ENCODE measurements at regions not wholly inside any gene's neighbourhood (a gene's known extent, or its start where the extent isn't known, plus 50 kb on each side); places are given as distances from the start of the nearest gene placed in this dataset.

DNA sequence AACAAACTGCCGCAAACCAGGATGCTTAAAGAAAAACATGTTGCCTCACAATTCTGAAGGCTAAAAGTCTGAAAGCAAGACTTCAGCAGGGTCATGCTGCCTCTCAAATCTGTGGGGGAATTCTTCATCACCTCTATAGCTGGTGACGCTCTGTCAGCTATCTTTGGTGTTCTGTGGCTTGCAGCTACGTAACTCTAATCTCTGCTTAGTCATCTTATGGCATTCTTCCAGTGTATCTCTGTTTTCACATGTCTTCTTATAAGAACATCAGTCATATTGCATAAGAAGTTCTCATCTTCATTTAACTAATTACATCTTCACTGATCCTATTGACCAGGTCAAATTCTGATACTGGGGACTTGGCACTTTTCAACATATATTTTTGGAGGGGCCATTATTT is 243.0 kb downstream of the CDH10 start:
- no peaks in the 10 kb centered on the region for H3K36me3 ChIP-seq (ENCODE audit: control insufficient read depth in 3 of 3, insufficient read depth in 2 of 3, low read depth in 1 of 3, low read length in 3 of 3)
- no peaks in the 10 kb centered on the region for H3K9me3 ChIP-seq (ENCODE audit: control insufficient read depth in 2 of 2, insufficient read depth in 1 of 2, low read depth in 1 of 2, low read length in 1 of 2)
- DNase-seq (no peak), FAIRE-seq (no peak)
- no peaks in the 10 kb centered on the region for H3K27me3 ChIP-seq (ENCODE audit: control insufficient read depth in 3 of 3, insufficient read depth in 3 of 3, low read length in 3 of 3)
- no peak overlapping the region for H3K27ac ChIP-seq (ENCODE audit: low read depth in 1 of 3, low read length in 2 of 3)
- H3K4me1 ChIP-seq (ENCODE audit: control insufficient read depth in 3 of 3, insufficient read depth in 2 of 3, low read depth in 1 of 3, low read length in 2 of 3) = no peaks in the 10 kb centered on the region
- H3K4me3 ChIP-seq (ENCODE audit: low read depth in 1 of 3, low read length in 3 of 3) = no peak overlapping the region
- WGBS, 3 donors = 37 to 42% (median 37%) methylated on average over 3 of the region's 3 CpGs

DNA sequence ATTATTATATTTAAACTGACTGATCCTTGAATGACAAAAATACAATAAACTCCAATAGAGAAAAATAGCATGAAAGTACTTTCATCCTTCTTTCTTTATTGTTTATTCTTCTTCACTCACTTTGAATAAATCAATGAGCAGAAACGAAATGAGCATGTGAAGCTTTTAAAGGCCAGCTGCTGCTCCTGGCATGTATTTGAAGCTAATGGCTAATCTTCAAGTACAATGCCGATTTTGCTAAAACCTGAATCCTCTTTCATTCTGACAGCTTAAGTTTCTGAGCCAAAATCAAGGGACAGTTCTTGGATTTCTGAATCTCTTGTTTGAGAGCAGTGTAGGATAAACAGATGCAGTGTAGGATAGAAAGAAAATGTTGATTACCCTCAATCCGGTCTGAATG is 237.3 kb downstream of the CDH10 start:
- H3K36me3 ChIP-seq (ENCODE audit: control insufficient read depth in 3 of 3, insufficient read depth in 2 of 3, low read depth in 1 of 3, low read length in 3 of 3) = no peaks in the 10 kb centered on the region
- no peaks in the 10 kb centered on the region for H3K4me1 ChIP-seq (ENCODE audit: control insufficient read depth in 3 of 3, insufficient read depth in 2 of 3, low read depth in 1 of 3, low read length in 2 of 3)
- 45 to 50% (median 48%) methylated on average over 3 of the region's 3 CpGs for WGBS, 3 donors
- FAIRE-seq (no peak), DNase-seq (no peak)
- no peak overlapping the region for H3K27ac ChIP-seq (ENCODE audit: low read depth in 1 of 3, low read length in 2 of 3)
- H3K4me3 ChIP-seq (ENCODE audit: low read depth in 1 of 3, low read length in 3 of 3) = no peak overlapping the region
- no peaks in the 10 kb centered on the region for H3K27me3 ChIP-seq (ENCODE audit: control insufficient read depth in 3 of 3, insufficient read depth in 3 of 3, low read length in 3 of 3)
- no peaks in the 10 kb centered on the region for H3K9me3 ChIP-seq (ENCODE audit: control insufficient read depth in 2 of 2, insufficient read depth in 1 of 2, low read depth in 1 of 2, low read length in 1 of 2)

DNA sequence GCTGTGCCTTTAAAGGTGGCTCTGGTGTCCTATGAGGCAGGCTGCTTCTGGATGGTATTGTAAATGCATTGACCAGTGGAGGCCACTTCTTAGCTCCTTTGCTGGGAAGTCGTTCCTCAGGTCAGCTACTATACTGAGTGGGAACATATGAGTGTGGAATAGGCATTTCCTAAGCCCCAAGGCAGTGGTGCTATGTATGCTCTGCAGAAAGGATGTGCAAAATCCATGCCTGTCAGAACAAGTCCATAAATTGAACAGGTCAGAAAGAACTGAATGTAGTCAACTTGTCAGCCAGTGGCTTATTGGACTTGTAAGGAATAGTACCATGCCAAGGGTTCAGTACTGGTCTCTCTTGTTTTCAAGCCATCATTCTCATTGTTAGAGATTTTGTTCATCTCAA is 216.4 kb downstream of the CDH10 start:
- H3K4me3 ChIP-seq (ENCODE audit: low read depth in 1 of 3, low read length in 3 of 3) = no peak overlapping the region
- FAIRE-seq (no peak), DNase-seq (no peak)
- H3K36me3 ChIP-seq (ENCODE audit: control insufficient read depth in 3 of 3, insufficient read depth in 2 of 3, low read depth in 1 of 3, low read length in 3 of 3) = no peaks in the 10 kb centered on the region
- H3K4me1 ChIP-seq (ENCODE audit: control insufficient read depth in 3 of 3, insufficient read depth in 2 of 3, low read depth in 1 of 3, low read length in 2 of 3) = no peaks in the 10 kb centered on the region
- no peaks in the 10 kb centered on the region for H3K27me3 ChIP-seq (ENCODE audit: control insufficient read depth in 3 of 3, insufficient read depth in 3 of 3, low read length in 3 of 3)
- H3K9me3 ChIP-seq (ENCODE audit: control insufficient read depth in 2 of 2, insufficient read depth in 1 of 2, low read depth in 1 of 2, low read length in 1 of 2) = peaks cover 0 to 3% of the 10 kb centered on the region in 2 donors
- 9 to 56% (median 20%) methylated on average over 1 of the region's 1 CpG for WGBS, 3 donors
- no peak overlapping the region for H3K27ac ChIP-seq (ENCODE audit: low read depth in 1 of 3, low read length in 2 of 3)

DNA sequence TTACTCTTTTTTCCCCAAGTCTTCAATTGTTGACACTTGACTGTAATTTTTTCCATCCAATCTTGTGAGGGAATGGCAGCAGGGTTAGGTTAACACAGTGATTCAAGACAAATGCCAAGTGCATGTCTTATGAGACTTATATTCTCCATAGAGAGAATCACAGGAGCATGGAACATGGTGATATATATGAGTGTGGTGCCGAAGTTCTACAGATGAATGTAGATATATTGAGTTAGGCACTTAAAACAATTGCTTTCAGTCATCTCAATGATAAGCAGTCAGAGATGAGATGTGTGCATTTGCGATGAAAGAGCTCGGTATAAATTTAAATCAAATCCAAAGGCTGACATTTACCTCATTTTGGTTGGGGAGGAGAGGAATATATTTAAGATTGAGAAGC is 211.2 kb downstream of the CDH10 start:
- FAIRE-seq = no peak

More for the DNA sequence above, 211.2 kb downstream of the CDH10 start:
- Histone ChIP-seq H3K36me3 (ENCODE audit: control insufficient read depth in 3 of 3, insufficient read depth in 2 of 3, low read depth in 1 of 3, low read length in 3 of 3) (no peaks in the 10 kb centered on the region), H3K4me1 (ENCODE audit: control insufficient read depth in 3 of 3, insufficient read depth in 2 of 3, low read depth in 1 of 3, low read length in 2 of 3) (no peaks in the 10 kb centered on the region), H3K27ac (ENCODE audit: low read depth in 1 of 3, low read length in 2 of 3) (no peak overlapping the region), H3K27me3 (ENCODE audit: control insufficient read depth in 3 of 3, insufficient read depth in 3 of 3, low read length in 3 of 3) (no peaks in the 10 kb centered on the region), H3K4me3 (ENCODE audit: low read depth in 1 of 3, low read length in 3 of 3) (no peak overlapping the region), H3K9me3 (ENCODE audit: control insufficient read depth in 2 of 2, insufficient read depth in 1 of 2, low read depth in 1 of 2, low read length in 1 of 2) (peaks cover 0 to 3% of the 10 kb centered on the region in 2 donors)
- WGBS, 3 donors = 74 to 87% (median 86%) methylated on average over 3 of the region's 3 CpGs
- no peak for DNase-seq

Measured in small intestine (tissue), 7 donors.